Hippocampal formation (tissue), 2 donors: ENCODE measurements at regions not wholly inside any gene's neighbourhood (a gene's known extent, or its start where the extent isn't known, plus 50 kb on each side); places are given as distances from the start of the nearest gene placed in this dataset.

Experiments used
- DNase-seq, 2 donors: peaks; one replicate each; lab custom pipeline; 2025; lab: John Stamatoyannopoulos, UW

DNA sequence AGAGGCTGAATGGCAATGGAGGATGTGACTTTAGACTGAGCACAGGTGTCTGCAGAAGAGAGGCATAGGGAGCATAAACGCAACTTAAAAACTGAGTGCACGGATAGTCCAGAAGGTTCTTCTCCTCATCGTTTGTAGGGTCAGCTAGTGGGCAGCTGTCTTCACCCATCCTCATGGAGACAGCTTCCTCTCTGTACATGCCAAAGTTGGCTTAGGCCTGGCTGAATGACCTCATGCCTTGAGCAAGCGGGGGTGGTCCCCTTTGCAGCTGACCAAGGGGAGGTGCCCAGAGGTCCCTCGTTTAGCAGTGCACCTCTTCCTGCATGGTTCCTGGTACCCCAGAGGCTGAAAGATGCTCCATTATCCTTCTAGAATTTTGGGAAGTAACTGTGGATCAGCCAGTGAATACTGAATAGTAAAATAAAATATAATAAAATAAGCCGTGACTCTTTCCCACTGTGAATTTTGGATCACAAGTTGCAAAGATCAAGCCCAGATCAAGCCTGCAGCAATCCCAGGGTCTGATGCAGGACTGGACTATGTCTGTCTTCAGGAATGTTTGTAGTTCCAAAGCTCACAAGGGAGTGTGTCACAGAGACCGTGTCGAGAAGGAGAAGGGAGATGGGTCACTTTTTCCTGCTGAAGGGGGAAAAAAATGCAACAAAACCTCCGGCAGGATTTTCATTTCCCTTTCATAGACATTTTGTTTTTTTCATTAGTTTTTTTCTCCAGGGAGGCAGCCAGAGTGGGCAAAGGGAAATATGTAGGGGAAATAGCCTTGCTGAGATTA is 295.3 kb upstream of the MKI67 start:
- DNase-seq = no peak

DNA sequence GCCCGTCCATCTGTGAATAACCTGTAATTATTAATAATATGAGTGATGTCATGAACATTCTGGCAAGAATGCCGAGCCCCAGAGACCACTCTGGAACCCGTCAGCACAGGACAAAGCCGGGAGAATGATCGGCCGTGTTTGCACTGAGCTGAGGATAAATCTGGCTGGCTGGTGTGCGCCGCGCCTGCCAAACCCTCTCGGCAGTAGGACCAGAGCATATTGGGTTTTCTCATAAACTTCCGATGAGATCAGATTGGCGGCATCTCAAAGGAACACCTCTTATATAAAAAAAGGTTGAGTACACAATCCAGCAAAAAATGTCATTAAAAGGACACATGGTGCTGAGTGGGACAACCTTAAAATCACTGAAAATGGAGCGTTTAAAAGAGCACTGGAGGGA is 296.0 kb upstream of the MKI67 start:
- no peak for DNase-seq

- no peak for DNase-seq
These were observed 296.8 kb upstream of the MKI67 start for GRCh38 chr10:128422999-128423398.

- no peak for DNase-seq
These were observed 303.1 kb upstream of the MKI67 start for GRCh38 chr10:128429321-128429720.

GRCh38 chr10:128429835-128430513 is 303.8 kb upstream of the MKI67 start:
- DNase-seq = no peak

DNA sequence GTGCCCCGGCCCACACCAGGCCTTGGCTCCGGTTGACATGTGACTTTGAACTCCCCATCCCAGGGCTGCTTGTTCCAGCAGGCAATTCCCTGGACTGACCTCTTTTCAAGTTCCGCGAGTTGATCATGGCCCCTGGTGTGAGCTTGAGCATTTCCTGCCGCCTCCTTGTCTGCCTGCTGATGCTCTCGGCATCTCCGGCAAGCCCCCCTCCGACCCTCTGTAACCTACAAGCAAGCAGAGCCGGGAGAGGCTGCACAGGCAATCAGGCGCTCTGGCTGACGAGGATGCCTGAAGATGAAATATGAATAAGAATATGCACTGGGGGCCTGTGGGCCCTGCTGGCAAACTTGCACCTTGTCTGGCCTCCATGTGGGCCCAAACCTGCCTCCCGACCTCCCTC is 304.9 kb upstream of the MKI67 start:
- no peak for DNase-seq

GRCh38 chr10:128431506-128431905 is 305.3 kb upstream of the MKI67 start:
- no peak for DNase-seq

- no peak for DNase-seq
These were observed 305.8 kb upstream of the MKI67 start for GRCh38 chr10:128432011-128432410.

GRCh38 chr10:128432423-128432822 is 306.2 kb upstream of the MKI67 start:
- DNase-seq = no peak

DNA sequence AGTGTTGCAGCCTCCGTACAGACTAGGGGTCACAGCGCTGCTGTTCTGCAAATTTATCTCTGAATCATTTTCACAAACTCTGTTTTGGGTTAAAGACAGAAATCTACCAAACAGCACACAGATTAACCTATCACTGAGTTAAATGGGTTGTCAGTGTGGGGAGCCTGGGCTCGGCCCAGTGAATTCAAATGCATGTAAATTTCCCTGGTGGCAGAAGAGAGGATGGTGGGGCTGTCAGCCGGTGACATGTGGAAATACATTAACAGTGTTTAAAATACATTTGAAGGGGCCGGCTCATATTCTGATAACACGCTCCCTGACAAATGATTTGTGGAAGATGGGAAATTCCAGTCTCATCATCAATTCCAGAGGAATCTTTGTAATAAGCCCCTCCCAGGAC is 309.6 kb upstream of the MKI67 start:
- no peak for DNase-seq

DNA sequence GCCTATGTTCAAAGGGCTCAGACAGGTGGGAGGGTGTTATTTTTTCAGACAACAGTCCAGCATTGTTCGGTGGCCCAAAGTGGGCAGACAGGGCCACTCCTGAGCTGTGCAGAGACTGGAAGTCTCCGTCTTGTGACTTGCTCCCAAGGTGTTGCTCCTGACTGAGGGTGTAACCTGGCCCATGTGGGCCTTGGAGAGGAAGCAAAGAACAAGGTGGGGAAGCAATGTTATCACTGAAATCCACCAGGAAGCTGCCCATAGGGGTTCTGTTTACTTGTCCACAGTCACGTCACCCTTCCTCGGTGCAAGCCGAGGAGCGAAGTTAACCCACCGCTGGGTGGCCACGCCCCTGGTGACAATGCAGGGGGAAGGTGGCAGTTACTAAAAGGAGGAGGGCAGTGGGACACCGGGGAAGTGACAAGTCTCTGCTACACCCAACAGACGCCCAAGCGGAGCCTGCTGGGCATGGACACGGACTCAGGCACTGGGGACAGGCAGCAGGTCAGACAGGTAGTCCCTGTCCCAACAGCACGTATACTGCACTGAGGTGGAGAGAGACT is 311.6 kb upstream of the MKI67 start:
- no peak for DNase-seq

DNA sequence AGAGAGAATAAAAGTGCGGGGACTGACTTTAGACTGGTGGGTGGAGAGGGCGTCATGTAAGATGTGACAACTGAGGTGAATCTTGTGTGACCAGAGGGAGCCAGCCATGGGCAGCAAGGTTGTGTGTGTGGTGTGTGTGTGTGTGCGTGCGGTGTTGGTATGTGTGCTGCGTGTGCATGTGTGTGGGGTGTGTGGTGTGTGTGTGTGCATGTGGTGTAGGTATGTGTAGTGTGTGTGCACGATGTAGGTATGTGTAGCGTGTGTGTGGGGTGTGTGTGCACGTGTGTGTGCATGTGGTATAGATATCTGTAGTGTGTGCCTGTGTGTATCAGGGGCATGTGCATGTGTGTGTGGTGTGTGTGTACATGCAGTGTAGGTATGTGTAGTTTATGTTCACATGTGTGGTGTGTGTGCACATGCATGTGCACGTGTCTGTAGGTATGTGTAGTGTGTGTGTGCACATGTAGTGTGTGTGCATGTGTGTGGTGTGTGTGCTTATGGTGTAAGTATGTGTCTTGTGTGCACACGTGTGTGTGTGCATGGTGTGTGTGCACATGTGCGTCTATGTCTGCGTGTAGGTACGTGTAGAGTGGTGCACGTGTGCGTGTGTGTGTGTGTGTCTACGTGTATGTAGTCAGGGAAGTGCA is 312.3 kb upstream of the MKI67 start:
- DNase-seq = no peak

GRCh38 chr10:128440513-128441160 is 314.4 kb upstream of the MKI67 start:
- no peak for DNase-seq

DNA sequence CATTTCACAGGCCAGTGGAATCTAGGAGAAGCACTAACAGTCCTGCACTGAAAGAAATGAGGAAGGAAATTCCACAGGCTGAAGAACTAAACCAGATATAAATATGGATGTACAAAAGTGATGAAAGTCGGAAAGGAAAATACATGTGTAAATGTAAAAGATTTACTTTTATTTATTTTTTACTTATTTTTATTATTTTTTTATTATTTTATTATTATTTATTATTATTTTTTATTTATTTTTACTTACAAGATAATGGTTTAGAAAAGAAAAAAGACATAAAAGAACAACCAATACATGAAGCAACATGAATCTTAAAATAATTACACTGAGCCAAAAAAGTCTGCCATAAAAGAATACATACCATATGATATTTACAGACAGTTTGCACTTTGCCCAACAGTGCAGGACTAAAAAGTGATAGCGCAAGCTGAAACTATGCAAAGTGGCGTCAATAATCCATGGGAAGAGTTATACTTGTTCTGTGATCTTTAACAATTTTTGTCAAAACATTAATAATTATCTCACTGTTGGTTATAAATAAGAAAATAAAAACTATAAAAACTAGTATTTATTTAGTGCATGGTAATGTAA is 317.8 kb upstream of the MKI67 start:
- DNase-seq = no peak

DNA sequence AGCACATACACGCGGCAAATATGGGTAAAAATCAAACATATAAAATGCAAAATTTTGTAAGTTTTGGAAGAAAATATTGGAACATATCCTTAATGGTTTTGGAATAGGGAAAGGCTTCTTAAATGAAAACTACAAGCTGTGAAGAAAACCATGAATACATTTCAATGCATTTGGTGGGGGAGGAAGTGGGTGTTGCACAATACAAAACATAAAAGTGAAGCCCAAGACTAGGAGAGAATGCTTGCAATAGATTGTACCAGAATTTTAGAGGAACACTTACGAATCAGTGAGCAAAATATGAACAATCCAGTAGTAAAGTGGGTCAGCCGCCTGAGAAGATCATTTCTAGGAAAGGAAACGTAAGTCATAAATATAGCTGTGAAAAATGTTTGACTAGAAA is 322.6 kb upstream of the MKI67 start:
- DNase-seq = no peak

DNA sequence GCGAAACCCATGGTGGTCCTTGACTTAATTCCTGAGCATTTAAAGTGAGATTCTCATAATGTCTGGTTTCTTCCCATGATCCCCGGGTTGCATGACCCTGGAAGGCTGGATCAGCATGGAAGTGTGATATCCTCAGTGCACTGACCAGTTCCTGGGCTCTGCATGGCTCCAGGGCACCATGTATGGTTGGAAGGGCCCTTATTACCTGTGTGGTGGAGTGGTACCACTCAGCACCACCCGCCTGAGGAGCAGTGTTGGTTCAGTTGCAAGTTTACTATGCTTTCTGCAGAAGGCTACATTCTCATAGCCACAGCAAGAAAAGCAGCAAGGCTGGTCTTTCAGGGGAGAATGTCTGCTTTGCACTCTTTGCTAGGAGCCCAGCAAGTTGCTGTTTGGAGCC is 325.7 kb upstream of the MKI67 start:
- DNase-seq = no peak

DNA sequence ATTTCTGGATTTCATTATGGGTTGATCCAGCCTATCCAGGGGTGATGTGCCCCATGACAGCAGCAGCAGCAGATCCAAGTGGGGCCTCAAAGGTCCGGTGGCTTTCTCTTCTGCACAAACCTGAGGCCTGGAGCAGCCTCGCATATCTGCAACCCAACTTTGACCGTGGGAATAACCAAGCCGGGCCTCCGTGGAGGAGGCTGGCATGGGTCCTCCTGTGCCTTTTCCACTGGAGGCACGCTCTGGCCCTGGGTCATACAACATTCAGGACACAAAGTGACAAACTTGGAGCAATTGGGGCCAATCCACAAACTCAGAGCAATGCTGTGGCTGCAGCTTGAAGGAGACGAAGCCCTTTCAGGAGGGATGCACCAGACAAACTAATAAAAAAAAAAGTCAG is 330.0 kb upstream of the MKI67 start:
- no peak for DNase-seq

DNA sequence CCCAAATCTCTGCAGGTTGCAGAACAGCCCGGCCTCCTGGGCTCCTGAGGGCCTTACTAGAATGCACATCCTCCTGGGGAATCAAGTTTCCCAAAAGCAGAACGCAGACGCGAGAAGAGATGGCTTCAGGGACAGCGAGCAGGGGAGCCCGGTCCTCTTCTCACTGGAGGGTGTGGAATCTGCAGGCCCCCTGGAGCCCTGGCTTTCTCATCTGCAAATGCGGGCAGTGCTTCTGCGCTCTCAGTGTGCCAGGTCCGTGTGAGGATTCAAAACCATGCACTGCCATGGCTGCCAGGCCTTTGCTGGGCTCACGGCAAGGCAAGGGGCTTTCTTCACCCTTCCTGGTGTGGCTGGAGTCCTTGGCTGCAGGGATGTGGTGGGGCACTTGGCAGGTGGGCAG is 330.9 kb upstream of the MKI67 start:
- DNase-seq = no peak

GRCh38 chr10:128461991-128462390 is 335.8 kb upstream of the MKI67 start:
- no peak for DNase-seq

DNA sequence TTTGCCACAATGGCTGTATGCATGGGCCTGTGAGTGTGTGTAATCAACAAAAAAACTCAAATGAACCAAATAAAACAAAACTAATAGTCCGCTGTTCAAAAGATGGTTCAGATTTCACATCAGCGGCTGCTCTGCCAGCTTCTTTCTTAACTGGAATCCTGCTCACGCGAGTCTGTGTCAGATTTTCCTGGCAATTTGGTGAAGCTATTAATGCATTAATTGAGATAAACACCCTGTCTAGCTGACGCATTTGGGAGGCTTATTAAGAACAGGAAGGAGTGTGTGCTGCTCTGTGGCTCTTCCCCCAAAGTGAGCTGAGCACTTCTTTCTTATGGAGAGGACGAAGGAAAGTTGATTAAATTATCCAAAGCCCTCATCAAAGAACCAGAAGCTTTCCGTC is 336.6 kb upstream of the MKI67 start:
- no peak for DNase-seq

- no peak for DNase-seq
These were observed 338.0 kb upstream of the MKI67 start for GRCh38 chr10:128463991-128464760.
